ENCODE measurements at regions not wholly inside any gene's neighbourhood (a gene's known extent, or its start where the extent isn't known, plus 50 kb on each side); places are given as distances from the start of the nearest gene placed in this dataset.
A peak's percentile ranks its signal among the peaks of the same experiment; 100 is the strongest.

DNA sequence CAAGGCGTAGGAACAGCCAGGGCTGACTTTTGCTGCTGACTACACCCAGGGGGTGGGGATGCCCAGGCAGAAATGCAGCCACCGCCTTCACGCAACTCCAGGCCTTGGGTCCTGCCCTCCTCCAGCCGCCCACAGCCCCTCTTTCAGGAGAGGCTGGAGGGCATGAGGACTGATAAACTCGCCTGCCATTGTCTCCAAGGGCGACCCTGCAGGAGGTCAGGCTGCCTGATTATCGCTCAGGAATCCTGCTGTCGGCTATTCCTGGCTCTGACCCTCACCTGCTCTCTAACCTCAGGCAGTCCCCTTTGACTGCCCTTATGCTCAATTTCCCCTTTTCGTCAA lies 62.0 kb upstream of the HDDC2 start:
- Histone ChIP-seq H3K4me1 (ENCODE audit: control insufficient read depth in 5 of 5, insufficient read depth in 5 of 5, low read length in 5 of 5) (peaks cover 0 to 13% (median 0%) of the 10 kb centered on the region in 5 donors), H3K9me3 (ENCODE audit: control insufficient read depth in 4 of 4, insufficient read depth in 3 of 4, low read length in 3 of 4) (no peaks in the 10 kb centered on the region), H3K27me3 (ENCODE audit: control insufficient read depth in 3 of 3, insufficient read depth in 3 of 3, low read length in 2 of 3) (peaks cover 0 to 59% (median 57%) of the 10 kb centered on the region in 3 donors), H3K36me3 (ENCODE audit: control insufficient read depth in 4 of 4, insufficient read depth in 4 of 4, low read length in 4 of 4) (no peaks in the 10 kb centered on the region), H3K27ac (ENCODE audit: low read depth in 1 of 2, low read length in 1 of 2) (peak overlapping the region; percentile 13 to 88), H3K9ac (ENCODE audit: insufficient read depth in 1 of 2, low read length in 2 of 2) (no peak overlapping the region), H3K4me3 (no peak overlapping the region)
- TF ChIP-seq, protein P1, sequence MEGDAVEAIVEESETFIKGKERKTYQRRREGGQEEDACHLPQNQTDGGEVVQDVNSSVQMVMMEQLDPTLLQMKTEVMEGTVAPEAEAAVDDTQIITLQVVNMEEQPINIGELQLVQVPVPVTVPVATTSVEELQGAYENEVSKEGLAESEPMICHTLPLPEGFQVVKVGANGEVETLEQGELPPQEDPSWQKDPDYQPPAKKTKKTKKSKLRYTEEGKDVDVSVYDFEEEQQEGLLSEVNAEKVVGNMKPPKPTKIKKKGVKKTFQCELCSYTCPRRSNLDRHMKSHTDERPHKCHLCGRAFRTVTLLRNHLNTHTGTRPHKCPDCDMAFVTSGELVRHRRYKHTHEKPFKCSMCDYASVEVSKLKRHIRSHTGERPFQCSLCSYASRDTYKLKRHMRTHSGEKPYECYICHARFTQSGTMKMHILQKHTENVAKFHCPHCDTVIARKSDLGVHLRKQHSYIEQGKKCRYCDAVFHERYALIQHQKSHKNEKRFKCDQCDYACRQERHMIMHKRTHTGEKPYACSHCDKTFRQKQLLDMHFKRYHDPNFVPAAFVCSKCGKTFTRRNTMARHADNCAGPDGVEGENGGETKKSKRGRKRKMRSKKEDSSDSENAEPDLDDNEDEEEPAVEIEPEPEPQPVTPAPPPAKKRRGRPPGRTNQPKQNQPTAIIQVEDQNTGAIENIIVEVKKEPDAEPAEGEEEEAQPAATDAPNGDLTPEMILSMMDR (IDR thresholded peaks at IDR 0.05; ENCODE audit: control extremely low read depth, extremely low read depth), result no peak
- 49 to 57% methylated on average over 9 of the region's 9 CpGs for WGBS, 2 donors
- DNase-seq (no peak), ATAC-seq (ENCODE audit: insufficient read depth, low FRiP score) (peak; percentile 30)

DNA sequence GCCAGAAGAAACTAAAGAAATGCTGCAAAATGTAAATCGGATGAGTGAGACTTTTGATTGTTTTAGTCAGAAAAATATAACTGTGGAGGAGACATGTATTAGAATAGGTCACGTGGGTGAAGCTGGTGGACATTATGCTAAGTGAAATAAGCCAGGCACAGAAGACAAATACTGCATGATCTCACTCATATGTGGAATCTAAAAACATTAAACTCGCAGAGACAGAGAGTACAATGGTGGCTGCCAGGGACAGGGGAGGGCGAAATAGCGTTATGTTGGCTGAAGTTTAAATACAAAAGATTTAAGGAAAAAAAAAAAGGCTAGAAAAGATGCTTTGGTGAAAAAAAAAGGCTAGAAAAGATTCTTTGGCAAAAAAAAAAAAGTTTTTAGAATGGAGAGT lies 63.5 kb upstream of the HDDC2 start:
- peaks cover 0 to 13% (median 0%) of the 10 kb centered on the region in 5 donors for H3K4me1 ChIP-seq (ENCODE audit: control insufficient read depth in 5 of 5, insufficient read depth in 5 of 5, low read length in 5 of 5)
- 86 to 91% methylated on average over 5 of the region's 5 CpGs for WGBS, 2 donors
- H3K9ac ChIP-seq (ENCODE audit: insufficient read depth in 1 of 2, low read length in 2 of 2), result no peak overlapping the region
- no peaks in the 10 kb centered on the region for H3K9me3 ChIP-seq (ENCODE audit: control insufficient read depth in 4 of 4, insufficient read depth in 3 of 4, low read length in 3 of 4)
- H3K27me3 ChIP-seq (ENCODE audit: control insufficient read depth in 3 of 3, insufficient read depth in 3 of 3, low read length in 2 of 3), result peaks cover 0 to 58% (median 54%) of the 10 kb centered on the region in 3 donors
- no peak for DNase-seq
- no peaks in the 10 kb centered on the region for H3K36me3 ChIP-seq (ENCODE audit: control insufficient read depth in 4 of 4, insufficient read depth in 4 of 4, low read length in 4 of 4)
- TF ChIP-seq, protein P1 (IDR thresholded peaks at IDR 0.05; ENCODE audit: control extremely low read depth, extremely low read depth), result no peak
- no peak for ATAC-seq (ENCODE audit: insufficient read depth, low FRiP score)
- H3K4me3 ChIP-seq, result no peak overlapping the region
- H3K27ac ChIP-seq (ENCODE audit: low read depth in 1 of 2, low read length in 1 of 2), result no peak overlapping the region

DNA sequence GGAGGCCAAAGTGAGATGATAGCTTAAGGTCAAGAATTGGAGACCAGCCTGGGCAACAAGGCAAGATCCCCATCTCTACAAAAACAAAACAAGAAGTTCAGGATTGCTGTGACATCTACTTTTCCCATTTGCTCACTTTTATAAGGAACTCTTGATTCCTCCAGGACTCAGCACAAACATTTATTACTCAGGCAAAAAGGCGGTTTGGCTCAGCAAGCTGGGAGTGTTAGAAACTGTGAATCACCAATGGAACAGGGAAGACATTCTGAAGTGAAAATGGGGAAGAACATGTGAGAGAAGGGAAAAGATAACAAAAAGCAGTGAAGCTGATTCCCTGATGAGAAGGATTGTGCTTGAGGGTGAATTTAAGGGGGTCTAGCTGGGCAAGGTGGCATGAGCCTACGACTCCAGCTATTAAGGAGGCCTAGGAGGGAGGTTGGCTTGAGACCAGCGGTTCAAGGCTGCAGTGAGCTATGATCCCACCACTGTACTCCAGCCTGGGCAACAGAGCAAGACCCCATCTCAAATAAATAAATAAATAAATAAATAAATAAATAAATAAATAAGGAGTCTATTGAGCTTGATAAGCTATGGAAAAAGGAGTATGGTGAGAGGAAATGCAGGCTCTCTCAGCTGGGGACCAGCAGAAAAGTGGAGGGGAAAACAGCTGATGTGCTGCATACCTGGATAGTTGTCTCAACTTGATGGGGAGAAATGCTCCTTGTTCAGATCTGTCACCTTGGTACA lies 65.4 kb upstream of the HDDC2 start:
- no peak for DNase-seq
- no peak overlapping the region for H3K4me3 ChIP-seq
- no peak overlapping the region for H3K9ac ChIP-seq (ENCODE audit: insufficient read depth in 1 of 2, low read length in 2 of 2)
- ATAC-seq (ENCODE audit: insufficient read depth, low FRiP score), result no peak
- no peak overlapping the region for H3K27ac ChIP-seq (ENCODE audit: low read depth in 1 of 2, low read length in 1 of 2)
- TF ChIP-seq, protein P1 (IDR thresholded peaks at IDR 0.05; ENCODE audit: control extremely low read depth, extremely low read depth), result no peak
- no peaks in the 10 kb centered on the region for H3K9me3 ChIP-seq (ENCODE audit: control insufficient read depth in 4 of 4, insufficient read depth in 3 of 4, low read length in 3 of 4)
- peaks cover 0 to 13% (median 0%) of the 10 kb centered on the region in 5 donors for H3K4me1 ChIP-seq (ENCODE audit: control insufficient read depth in 5 of 5, insufficient read depth in 5 of 5, low read length in 5 of 5)
- H3K27me3 ChIP-seq (ENCODE audit: control insufficient read depth in 3 of 3, insufficient read depth in 3 of 3, low read length in 2 of 3), result peaks cover 0 to 44% (median 43%) of the 10 kb centered on the region in 3 donors
- whole genome bisulfite sequencing, 2 donors, result 92 to 98% methylated on average over 3 of the region's 3 CpGs
- H3K36me3 ChIP-seq (ENCODE audit: control insufficient read depth in 4 of 4, insufficient read depth in 4 of 4, low read length in 4 of 4), result no peaks in the 10 kb centered on the region
